H1 (cell line): ENCODE measurements at regions not wholly inside any gene's neighbourhood (a gene's known extent, or its start where the extent isn't known, plus 50 kb on each side); places are given as distances from the start of the nearest gene placed in this dataset.

ENCODE experiments used
- CTCF ChIA-PET: fragments of 300-600 bp; sonication (Branson Sonifier 250); formaldehyde crosslinking; loops from one replicate; lab custom pipeline; 2021; ENCODE audit not compliant: partially characterized antibody; lab: Charles Lee
- POLR2A ChIA-PET: fragments of 300-600 bp; sonication (Branson Sonifier 250); formaldehyde crosslinking; loops from one replicate; lab custom pipeline; 2021; ENCODE audit warnings: inconsistent platforms; ENCODE audit not compliant: partially characterized antibody; lab: Charles Lee
- DNase-seq, 2 experiments: peaks; one replicate each; pipeline versions ENCODE4 v3.0.0 to v3.0.0-alpha.2; 2010 to 2022; ENCODE audit warnings: low spot score in 2 of 2, low read depth in 1 of 2, mixed read lengths in 1 of 2
- FAIRE-seq: peaks from 2 replicates; lab custom pipeline; 2011; peaks lifted over from hg19 to GRCh38; lab: Jason Lieb, UNC
- H2AFZ ChIP-seq: 2 replicates; pipeline ENCODE4 v1.8.1; 2012; ENCODE audit warnings: low read length, inconsistent platforms
- H2AK5ac ChIP-seq: 2 replicates; pipeline ENCODE4 v1.6.1; 2013; ENCODE audit warnings: low read depth, low read length
- H2BK120ac ChIP-seq: replicated peaks from 2 replicates; pipeline ENCODE3; 2013; ENCODE audit warnings: low read depth, low read length, inconsistent platforms
- H2BK12ac ChIP-seq: 2 replicates; pipeline ENCODE4 v1.6.1; 2013; ENCODE audit warnings: low read depth, low read length
- H2BK15ac ChIP-seq: 2 replicates; pipeline ENCODE4 v1.6.1; 2013; ENCODE audit warnings: low read length
- H2BK20ac ChIP-seq: 2 replicates; pipeline ENCODE4 v1.6.1; 2013; ENCODE audit warnings: low read length
- H2BK5ac ChIP-seq: 2 replicates; pipeline ENCODE4 v1.6.1; 2013; ENCODE audit warnings: low read depth, low read length
- H3K14ac ChIP-seq: 2 replicates; pipeline ENCODE4 v1.6.1; 2013; ENCODE audit warnings: inconsistent platforms; ENCODE audit not compliant: insufficient read length
- H3K18ac ChIP-seq: 2 replicates; pipeline ENCODE4 v1.6.1; 2013; ENCODE audit warnings: low read length; ENCODE audit errors: extremely low read depth
- H3K23ac ChIP-seq: 2 replicates; pipeline ENCODE4 v1.6.1; 2013; ENCODE audit warnings: inconsistent platforms; ENCODE audit not compliant: insufficient read length
- H3K23me2 ChIP-seq: 2 replicates; pipeline ENCODE4 v1.6.1; 2013; ENCODE audit warnings: low read depth, low read length
- H3K27ac ChIP-seq: 2 replicates; pipeline ENCODE4 v1.6.1; 2011; ENCODE audit warnings: low read depth, low read length, inconsistent platforms
- H3K27me3 ChIP-seq, 4 experiments: replicated peaks in 1 of 4; 1 replicate in 1 of 4; 2 replicates in 3 of 4; pipeline versions ENCODE4 v1.6.1 to v1.8.1; 2011 to 2013; ENCODE audit warnings: low read length in 3 of 4, mild to moderate bottlenecking in 3 of 4, inconsistent platforms in 2 of 4, mixed read lengths in 2 of 4, moderate library complexity in 1 of 4; ENCODE audit not compliant: control insufficient read depth in 3 of 4, insufficient read depth in 3 of 4; ENCODE audit errors: extremely low read depth in 1 of 4
- H3K36me3 ChIP-seq, 4 experiments: 2 replicates each; pipeline versions ENCODE4 v1.6.1 to v1.8.1; 2011 to 2013; ENCODE audit warnings: mild to moderate bottlenecking in 4 of 4, low read length in 3 of 4, moderate library complexity in 2 of 4, control low read depth in 1 of 4, inconsistent platforms in 1 of 4; ENCODE audit not compliant: insufficient read depth in 4 of 4, control insufficient read depth in 2 of 4
- H3K4ac ChIP-seq: replicated peaks from 2 replicates; pipeline ENCODE3; 2013; ENCODE audit warnings: low read length, low read depth, mixed read lengths, inconsistent platforms; ENCODE audit not compliant: insufficient read length
- H3K4me1 ChIP-seq, 4 experiments: replicated peaks in 1 of 4; 1 replicate in 1 of 4; 2 replicates in 3 of 4; pipeline versions ENCODE4 v1.6.1 to v1.8.1; 2011 to 2013; ENCODE audit warnings: low read length in 3 of 4, inconsistent platforms in 2 of 4, mixed read lengths in 1 of 4; ENCODE audit not compliant: insufficient read depth in 4 of 4, control insufficient read depth in 3 of 4
- H3K4me2 ChIP-seq, 2 experiments: 2 replicates each; pipeline versions ENCODE4 v1.6.1 to v1.8.1; 2011 to 2013; ENCODE audit warnings: low read depth in 2 of 2, low read length in 2 of 2, control low read depth in 1 of 2, inconsistent platforms in 1 of 2, mild to moderate bottlenecking in 1 of 2; ENCODE audit not compliant: insufficient read depth in 1 of 2
- H3K4me3 ChIP-seq, 4 experiments: fragments of 200-600, 300-600 bp in 1 of 4; sonication (generic), shearing (Covaris generic), sonication (Bioruptor Twin) in 1 of 4; 2 replicates each; pipeline versions ENCODE4 v1.5.1 to v1.8.1; 2011 to 2016; ENCODE audit warnings: low read length in 4 of 4, low read depth in 3 of 4, control low read depth in 2 of 4, inconsistent platforms in 2 of 4, mild to moderate bottlenecking in 2 of 4, mixed read lengths in 1 of 4, moderate library complexity in 1 of 4; ENCODE audit not compliant: insufficient read depth in 2 of 4; ENCODE audit errors: extremely low read depth in 1 of 4
- H3K56ac ChIP-seq: replicated peaks from 2 replicates; pipeline ENCODE3; 2013; ENCODE audit warnings: low read depth, mild to moderate bottlenecking, mixed read lengths, low read length, inconsistent platforms; ENCODE audit not compliant: insufficient read length
- H3K79me1 ChIP-seq: 2 replicates; pipeline ENCODE4 v1.6.1; 2013; ENCODE audit warnings: low read depth, low read length, control low read depth
- H3K79me2 ChIP-seq, 2 experiments: 2 replicates each; pipeline versions ENCODE4 v1.6.1 to v1.8.1; 2012 to 2013; ENCODE audit warnings: low read length in 2 of 2, mild to moderate bottlenecking in 2 of 2, inconsistent platforms in 1 of 2; ENCODE audit not compliant: insufficient read depth in 2 of 2, control insufficient read depth in 1 of 2
- H3K9ac ChIP-seq, 4 experiments: replicated peaks in 1 of 4; 1 replicate in 1 of 4; 2 replicates in 3 of 4; pipeline versions ENCODE4 v1.6.1 to v1.8.1; 2011 to 2013; ENCODE audit warnings: low read depth in 3 of 4, low read length in 3 of 4, control low read depth in 2 of 4, mild to moderate bottlenecking in 2 of 4, moderate library complexity in 2 of 4, inconsistent platforms in 1 of 4; ENCODE audit errors: extremely low read depth in 1 of 4
- H3K9me3 ChIP-seq, 2 experiments: 2 replicates each; pipeline versions ENCODE4 v1.6.1 to v1.8.1; 2012 to 2013; ENCODE audit warnings: mild to moderate bottlenecking in 2 of 2, moderate library complexity in 2 of 2, control low read depth in 1 of 2, inconsistent platforms in 1 of 2, low read depth in 1 of 2, low read length in 1 of 2, mixed read lengths in 1 of 2; ENCODE audit not compliant: insufficient read depth in 2 of 2
- H4K20me1 ChIP-seq, 2 experiments: replicated peaks in 1 of 2; 2 replicates each; pipeline versions ENCODE3 to v1.8.1; 2011 to 2013; ENCODE audit warnings: inconsistent platforms in 2 of 2, low read length in 2 of 2, mild to moderate bottlenecking in 1 of 2; ENCODE audit not compliant: insufficient read depth in 2 of 2, control insufficient read depth in 1 of 2
- H4K5ac ChIP-seq: 2 replicates; pipeline ENCODE4 v1.6.1; 2013; ENCODE audit warnings: low read length, low read depth, mixed read lengths, inconsistent platforms; ENCODE audit not compliant: insufficient read length
- H4K8ac ChIP-seq: 2 replicates; pipeline ENCODE4 v1.8.0; 2013; ENCODE audit warnings: mild to moderate bottlenecking, moderate library complexity, low read length, inconsistent platforms; ENCODE audit not compliant: insufficient read depth; ENCODE audit errors: extremely low read depth
- H4K91ac ChIP-seq: replicated peaks from 2 replicates; pipeline ENCODE3; 2013; ENCODE audit warnings: low read length, mixed read lengths, inconsistent platforms; ENCODE audit not compliant: insufficient read length
- CBX8 ChIP-seq: fragments of 300-800, 300-1000 bp; sonication (generic); IDR thresholded peaks from 2 replicates; pipeline ENCODE4 v1.7.1; 2016; ENCODE audit warnings: low read depth, low read length, borderline replicate concordance
- CEBPB ChIP-seq: IDR thresholded peaks from 2 replicates; pipeline ENCODE4 v1.6.1; 2012; ENCODE audit warnings: low read depth, low read length
- EZH2 ChIP-seq: fragments of 200-600 bp; sonication (generic); IDR thresholded peaks from 2 replicates; pipeline ENCODE4 v1.7.1; 2012; ENCODE audit warnings: low read depth, mild to moderate bottlenecking, moderate library complexity, low read length, inconsistent platforms; ENCODE audit not compliant: severe bottlenecking
- FOSL1 ChIP-seq: IDR thresholded peaks from 2 replicates; pipeline ENCODE4 v1.6.1; 2011; ENCODE audit warnings: mild to moderate bottlenecking, low read depth, low read length, moderate library complexity; ENCODE audit not compliant: insufficient read depth
- HDAC2 ChIP-seq, 2 experiments: fragments of 300-600 bp in 1 of 2; sonication (generic) in 1 of 2; IDR thresholded peaks; 2 replicates each; pipeline ENCODE4 v1.6.1; 2011 to 2012; ENCODE audit warnings: low read depth in 2 of 2, low read length in 2 of 2, mild to moderate bottlenecking in 2 of 2, moderate library complexity in 2 of 2, borderline replicate concordance in 1 of 2, inconsistent platforms in 1 of 2
- KDM1A ChIP-seq: fragments of 200-600, 300-600 bp; sonication (generic); IDR thresholded peaks from 2 replicates; pipeline ENCODE4 v1.7.1; 2016; ENCODE audit warnings: mild to moderate bottlenecking, low read length, borderline replicate concordance
- RAD21 ChIP-seq, 2 experiments: IDR thresholded peaks in 1 of 2; conservative IDR thresholded peaks in 1 of 2; 2 replicates each; pipeline ENCODE4 v1.6.1; 2011; ENCODE audit warnings: low read depth in 2 of 2, low read length in 2 of 2, improper control_type of control experiment in 1 of 2, inconsistent platforms in 1 of 2, mild to moderate bottlenecking in 1 of 2, moderate library complexity in 1 of 2
- SIN3A ChIP-seq, 2 experiments: IDR thresholded peaks in 1 of 2; conservative IDR thresholded peaks in 1 of 2; 2 replicates each; pipeline ENCODE4 v1.6.1; 2011 to 2012; ENCODE audit warnings: low read length in 2 of 2, improper control_type of control experiment in 1 of 2, low read depth in 1 of 2, mild to moderate bottlenecking in 1 of 2
- TAF1 ChIP-seq: IDR thresholded peaks from 2 replicates; pipeline ENCODE4 v1.6.1; 2011; ENCODE audit warnings: mild to moderate bottlenecking, low read depth, low read length
- ZNF274 ChIP-seq: IDR thresholded peaks from 2 replicates; pipeline ENCODE4 v1.7.0; 2012; ENCODE audit warnings: low read length, borderline replicate concordance; ENCODE audit errors: extremely low read depth
- WGBS, 2 experiments: shearing (Covaris generic) in 1 of 2; methylation state at CpG; one replicate each; pipeline versions ENCODE4 v1.1.6 to v1.1.7; 2013 to 2015; ENCODE audit warnings: low lambda C conversion rate in 2 of 2, mixed read lengths in 2 of 2, inconsistent platforms in 1 of 2, low coverage in 1 of 2, missing lambda C conversion rate in 1 of 2; ENCODE audit not compliant: insufficient replicate concordance in 2 of 2, insufficient coverage in 1 of 2, insufficient read length in 1 of 2; ENCODE audit errors: extremely low coverage in 1 of 2, missing lambda C conversion rate in 1 of 2; 5-methylcytosine and 5-hydroxymethylcytosine counted together
- TF ChIP-seq, protein P1 (sequence below), 3 experiments: IDR thresholded peaks; 1 replicate in 2 of 3; 2 replicates in 1 of 3; pipeline versions ENCODE4 v1.5.1 to v1.6.1; 2011; ENCODE audit warnings: low read length in 3 of 3, mild to moderate bottlenecking in 3 of 3, inconsistent platforms in 2 of 3, low read depth in 1 of 3, moderate library complexity in 1 of 3; ENCODE audit not compliant: insufficient read depth in 1 of 3; ENCODE audit errors: control extremely low read depth in 1 of 3

- FAIRE-seq (no peak), DNase-seq (no peak)
- Histone ChIP-seq H2BK5ac (no peak overlapping the region), H2AFZ (no peak overlapping the region), H4K20me1 (no peaks in the 10 kb centered on the region), H3K27ac (no peak overlapping the region), H2AK5ac (no peak overlapping the region), H3K79me1 (no peaks in the 10 kb centered on the region), H3K27me3 (0 out of 7 replicates have a peak, but pooled peaks cover 0 to 2% (median 0%) of the 10 kb centered on the region in 4 experiments), H3K4me2 (no peak overlapping the region), H3K9ac (no peak overlapping the region), H3K36me3 (no peaks in the 10 kb centered on the region), H3K56ac (no peak overlapping the region), H2BK20ac (no peak overlapping the region), H3K79me2 (no peaks in the 10 kb centered on the region), H4K8ac (no peak overlapping the region), H3K18ac (no peak overlapping the region), H3K23ac (no peak overlapping the region), H3K14ac (no peak overlapping the region), H3K4me1 (no peaks in the 10 kb centered on the region), H3K23me2 (no peaks in the 10 kb centered on the region), H4K5ac (no peak overlapping the region), H2BK15ac (no peak overlapping the region), H3K4ac (no peak overlapping the region), H3K9me3 (no peaks in the 10 kb centered on the region), H3K4me3 (no peak overlapping the region), H2BK120ac (no peak overlapping the region), H4K91ac (no peak overlapping the region), H2BK12ac (no peak overlapping the region)
- ChIA-PET POLR2A (no interaction called here), CTCF (interaction anchor here (1.0 kb wide), 1 partner anchor 73 kb away, joined by 3 read pairs; no protein-coding TSS in a partner anchor)
- WGBS, 2 experiments = 88% methylated on average over 1 of the region's 1 CpG; no CpG with 5 or more reads in 1 of the 2 experiments
- TF ChIP-seq TAF1 (no peak), CEBPB (no peak), EZH2 (no peak), FOSL1 (no peak), KDM1A (no peak), ZNF274 (no peak), SIN3A (conservative IDR thresholded peaks at IDR 0.05 in 1 of 2, IDR thresholded peaks at IDR 0.05 in 1 of 2; ENCODE audit: low read depth in 1 of 2, low read length in 2 of 2) (no peak), CBX8 (no peak), HDAC2 (IDR thresholded peaks at IDR 0.05; ENCODE audit: borderline replicate concordance in 1 of 2, low read depth in 2 of 2, low read length in 2 of 2) (no peak), RAD21 (IDR thresholded peaks at IDR 0.05 in 1 of 2, conservative IDR thresholded peaks at IDR 0.05 in 1 of 2; ENCODE audit: low read depth in 2 of 2, low read length in 2 of 2) (no peak)
- TF ChIP-seq, protein P1, sequence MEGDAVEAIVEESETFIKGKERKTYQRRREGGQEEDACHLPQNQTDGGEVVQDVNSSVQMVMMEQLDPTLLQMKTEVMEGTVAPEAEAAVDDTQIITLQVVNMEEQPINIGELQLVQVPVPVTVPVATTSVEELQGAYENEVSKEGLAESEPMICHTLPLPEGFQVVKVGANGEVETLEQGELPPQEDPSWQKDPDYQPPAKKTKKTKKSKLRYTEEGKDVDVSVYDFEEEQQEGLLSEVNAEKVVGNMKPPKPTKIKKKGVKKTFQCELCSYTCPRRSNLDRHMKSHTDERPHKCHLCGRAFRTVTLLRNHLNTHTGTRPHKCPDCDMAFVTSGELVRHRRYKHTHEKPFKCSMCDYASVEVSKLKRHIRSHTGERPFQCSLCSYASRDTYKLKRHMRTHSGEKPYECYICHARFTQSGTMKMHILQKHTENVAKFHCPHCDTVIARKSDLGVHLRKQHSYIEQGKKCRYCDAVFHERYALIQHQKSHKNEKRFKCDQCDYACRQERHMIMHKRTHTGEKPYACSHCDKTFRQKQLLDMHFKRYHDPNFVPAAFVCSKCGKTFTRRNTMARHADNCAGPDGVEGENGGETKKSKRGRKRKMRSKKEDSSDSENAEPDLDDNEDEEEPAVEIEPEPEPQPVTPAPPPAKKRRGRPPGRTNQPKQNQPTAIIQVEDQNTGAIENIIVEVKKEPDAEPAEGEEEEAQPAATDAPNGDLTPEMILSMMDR (IDR thresholded peaks at IDR 0.05; ENCODE audit: control extremely low read depth in 1 of 3, insufficient read depth in 1 of 3, low read depth in 1 of 3, low read length in 3 of 3) = no peak
Measured at GRCh38 chr13:40428354-40428753, 238.1 kb downstream of the FOXO1 start.
